Parathyroid adenoma (tissue), 2 donors: ENCODE measurements at regions not wholly inside any gene's neighbourhood (a gene's known extent, or its start where the extent isn't known, plus 50 kb on each side); places are given as distances from the start of the nearest gene placed in this dataset.

Experiments used
- H2AFZ ChIP-seq: fragments of 300-600 bp; sonication (generic); one replicate; pipeline ENCODE4 v1.7.0; 2017; ENCODE audit warnings: antibody characterized with exemption, mild to moderate bottlenecking
- H3K27ac ChIP-seq: fragments of 300-600 bp; sonication (generic); one replicate; pipeline ENCODE4 v1.7.0; 2017
- H3K27me3 ChIP-seq: fragments of 300-600 bp; sonication (generic); one replicate; pipeline ENCODE4 v1.7.0; 2017; ENCODE audit warnings: low read length; ENCODE audit not compliant: control insufficient read depth, insufficient read depth
- H3K36me3 ChIP-seq: fragments of 300-600 bp; sonication (generic); one replicate; pipeline ENCODE4 v1.7.0; 2017; ENCODE audit warnings: low read length; ENCODE audit not compliant: control insufficient read depth, insufficient read depth
- H3K4me1 ChIP-seq: fragments of 300-600 bp; sonication (generic); one replicate; pipeline ENCODE4 v1.7.0; 2017; ENCODE audit warnings: control low read depth
- H3K4me2 ChIP-seq: fragments of 300-600 bp; sonication (generic); one replicate; pipeline ENCODE4 v1.7.0; 2017; ENCODE audit warnings: low read length
- H3K4me3 ChIP-seq: fragments of 300-600 bp; sonication (generic); one replicate; pipeline ENCODE4 v1.7.0; 2017; ENCODE audit warnings: low read depth, low read length
- H3K79me2 ChIP-seq: fragments of 300-600 bp; sonication (generic); one replicate; pipeline ENCODE4 v1.7.0; 2017; ENCODE audit warnings: control low read depth
- H3K9ac ChIP-seq: fragments of 300-600 bp; sonication (generic); one replicate; pipeline ENCODE4 v1.7.0; 2017; ENCODE audit warnings: mild to moderate bottlenecking
- H3K9me3 ChIP-seq: fragments of 300-600 bp; sonication (generic); one replicate; pipeline ENCODE4 v1.7.0; 2017; ENCODE audit warnings: low read length; ENCODE audit not compliant: control insufficient read depth
- CTCF ChIP-seq: fragments of 300-600 bp; sonication (generic); IDR thresholded peaks from one replicate; pipeline ENCODE4 v1.7.0; 2017; ENCODE audit warnings: antibody characterized with exemption, mild to moderate bottlenecking
- donor health status: primary hyperparathyroidism.

GRCh38 chr18:28960146-28960545, 783.2 kb upstream of the CDH2 start:
- Histone ChIP-seq H3K9ac (no peak overlapping the region), H2AFZ (no peak overlapping the region), H3K9me3 (no peaks in the 10 kb centered on the region), H3K79me2 (no peaks in the 10 kb centered on the region), H3K27me3 (no peaks in the 10 kb centered on the region), H3K36me3 (no peaks in the 10 kb centered on the region), H3K4me3 (no peak overlapping the region), H3K4me2 (no peak overlapping the region), H3K27ac (no peak overlapping the region), H3K4me1 (no peaks in the 10 kb centered on the region)
- TF ChIP-seq CTCF = no peak

GRCh38 chr18:28952339-28952738, 775.4 kb upstream of the CDH2 start:
- Histone ChIP-seq H3K36me3 (no peaks in the 10 kb centered on the region), H3K4me1 (no peaks in the 10 kb centered on the region), H3K4me3 (no peak overlapping the region), H3K27me3 (no peaks in the 10 kb centered on the region), H3K79me2 (no peaks in the 10 kb centered on the region), H3K9ac (no peak overlapping the region), H3K4me2 (no peak overlapping the region), H3K9me3 (no peaks in the 10 kb centered on the region), H3K27ac (no peak overlapping the region), H2AFZ (no peak overlapping the region)
- TF ChIP-seq CTCF = no peak

GRCh38 chr18:28947900-28948299, 771.0 kb upstream of the CDH2 start:
- Histone ChIP-seq H3K36me3 (no peaks in the 10 kb centered on the region), H3K27ac (no peak overlapping the region), H3K27me3 (no peaks in the 10 kb centered on the region), H2AFZ (no peak overlapping the region), H3K4me2 (no peak overlapping the region), H3K4me3 (no peak overlapping the region), H3K9me3 (no peaks in the 10 kb centered on the region), H3K79me2 (no peaks in the 10 kb centered on the region), H3K4me1 (no peaks in the 10 kb centered on the region), H3K9ac (no peak overlapping the region)
- TF ChIP-seq CTCF = no peak

- Histone ChIP-seq H3K36me3 (no peaks in the 10 kb centered on the region), H3K9ac (no peak overlapping the region), H3K9me3 (no peaks in the 10 kb centered on the region), H3K4me2 (no peak overlapping the region), H3K27ac (no peak overlapping the region), H3K27me3 (no peaks in the 10 kb centered on the region), H2AFZ (no peak overlapping the region), H3K4me1 (no peaks in the 10 kb centered on the region), H3K79me2 (no peaks in the 10 kb centered on the region), H3K4me3 (no peak overlapping the region)
- TF ChIP-seq CTCF = no peak
These were observed 769.5 kb upstream of the CDH2 start for GRCh38 chr18:28946471-28946870.

- Histone ChIP-seq H3K79me2 (no peaks in the 10 kb centered on the region), H3K4me2 (no peak overlapping the region), H3K4me3 (no peak overlapping the region), H3K9me3 (no peaks in the 10 kb centered on the region), H3K9ac (no peak overlapping the region), H3K27ac (no peak overlapping the region), H3K27me3 (no peaks in the 10 kb centered on the region), H3K4me1 (no peaks in the 10 kb centered on the region), H3K36me3 (no peaks in the 10 kb centered on the region), H2AFZ (no peak overlapping the region)
- TF ChIP-seq CTCF = no peak
These were observed 746.0 kb upstream of the CDH2 start for GRCh38 chr18:28922936-28923335.
